Cerebellar cortex (tissue), 1 donor: ENCODE measurements at regions not wholly inside any gene's neighbourhood (a gene's known extent, or its start where the extent isn't known, plus 50 kb on each side); places are given as distances from the start of the nearest gene placed in this dataset.

Source experiments
- DNase-seq: peaks from one replicate; pipeline ENCODE4 v3.0.0-alpha.2; 2015; ENCODE audit warnings: low spot score

- DNase-seq, result no peak
Measured at GRCh38 chr3:130841357-130841756, 52.5 kb upstream of the ATP2C1 start.

DNA sequence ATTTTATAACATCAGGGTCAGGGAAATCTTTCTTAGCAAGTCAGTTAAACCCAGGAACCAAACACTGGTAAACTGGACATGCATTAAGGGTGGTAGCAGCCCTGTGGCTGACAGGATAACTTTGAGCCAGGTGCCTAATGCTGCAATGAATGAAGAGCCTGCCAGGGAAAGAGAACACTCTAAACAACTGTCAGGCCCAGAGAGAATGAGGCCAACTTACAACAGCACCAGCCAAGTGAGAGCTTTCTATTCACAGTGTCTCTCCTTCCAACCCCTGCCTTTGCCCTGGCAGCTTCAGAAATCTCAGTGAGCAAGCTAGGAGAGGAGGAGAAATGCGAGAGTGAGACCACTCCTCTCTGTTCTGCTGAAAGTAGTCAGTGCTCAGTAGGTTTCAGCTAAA, 50.4 kb upstream of the ATP2C1 start:
- no peak for DNase-seq
